Pancreas (tissue), 10 donors: ENCODE measurements at regions not wholly inside any gene's neighbourhood (a gene's known extent, or its start where the extent isn't known, plus 50 kb on each side); places are given as distances from the start of the nearest gene placed in this dataset.
"Not testable (repeated sequence)": the region's sequence is repeated elsewhere in the genome, so short reads cannot be mapped to it uniquely, and the experiment has no call there.

Experiments used
- ATAC-seq, 4 donors: fragments of 200-7000 bp; cut with Tn5 transposase; one replicate each; pipeline versions ENCODE4 v1.8.0 to v1.9.1; 2020; ENCODE audit warnings: mild to moderate bottlenecking in 4 of 4, moderate library complexity in 4 of 4
- DNase-seq, 6 donors: peaks; one replicate each; pipeline ENCODE4 v3.0.0-alpha.2; 2020
- FAIRE-seq: peaks from 2 replicates; lab custom pipeline; 2012; peaks lifted over from hg19 to GRCh38; lab: Jason Lieb, UNC
- H3K27ac ChIP-seq, 4 donors: fragments of 200-600 bp; sonication (generic); 1 replicate in 3 of 4; 2 replicates in 1 of 4; pipeline versions ENCODE4 v1.5.0 to v1.8.0; 2020
- H3K27me3 ChIP-seq, 4 donors: fragments of 200-600 bp; one replicate each; pipeline ENCODE4 v1.8.0; 2021
- H3K36me3 ChIP-seq, 3 donors: fragments of 200-600 bp; sonication (generic) in 1 of 3; one replicate each; pipeline versions ENCODE4 v1.5.0 to v1.8.0; 2020 to 2021
- H3K4me1 ChIP-seq, 3 donors: fragments of 200-600 bp; one replicate each; pipeline ENCODE4 v1.8.0; 2021
- H3K4me3 ChIP-seq, 4 donors: fragments of 200-600 bp; sonication (generic) in 2 of 4; one replicate each; pipeline versions ENCODE4 v1.5.0 to v1.8.0; 2020 to 2021
- H3K9me3 ChIP-seq, 4 donors: fragments of 200-600 bp; one replicate each; pipeline ENCODE4 v1.8.0; 2021
- WGBS, 2 donors: extraction: QIAGEN DNeasy Blood & Tissue Kit; methylation state at CpG; one replicate each; pipeline ENCODE4 v1.1.7; 2013; 5-methylcytosine and 5-hydroxymethylcytosine counted together
- intact Hi-C, 3 donors: fragments of 100-400 bp; cut with DNase I; formaldehyde crosslinking; loops; one replicate each; pipeline versions ENCODE4 v1.11.1 to v1.14.2; 2022
- TF ChIP-seq, protein P1 (sequence below), 4 donors: fragments of 200-600 bp; sonication (generic) in 3 of 4; IDR thresholded peaks; one replicate each; pipeline versions ENCODE4 v1.5.0 to v1.8.0; 2021; ENCODE audit warnings: antibody characterized with exemption in 4 of 4
- donor health status: healthy with polysubstance abuse.
- donor health status: DM: no; HTN: no; CAD: no; lungs with moderate emphysema.
- donor health status: DM: no; HTN: no; CAD: no.
- donor health status: control.
- donor health status: control.
- donor health status: Bipolar disorder and iron deficiency.
- donor health status: DM: yes; HTN: yes; CAD: no.
- donor health status: DM: no; HTN: no; CAD: no.
- donor health status: DM: no; HTN: no; CAD: no.
- donor health status: DM: yes; HTN: yes; CAD: no.

- Histone ChIP-seq H3K36me3 (no peaks in the 10 kb centered on the region), H3K4me3 (no peak overlapping the region), H3K27me3 (no peaks in the 10 kb centered on the region), H3K9me3 (no peaks in the 10 kb centered on the region), H3K4me1 (no peaks in the 10 kb centered on the region), H3K27ac (no peak overlapping the region)
- TF ChIP-seq, protein P1, sequence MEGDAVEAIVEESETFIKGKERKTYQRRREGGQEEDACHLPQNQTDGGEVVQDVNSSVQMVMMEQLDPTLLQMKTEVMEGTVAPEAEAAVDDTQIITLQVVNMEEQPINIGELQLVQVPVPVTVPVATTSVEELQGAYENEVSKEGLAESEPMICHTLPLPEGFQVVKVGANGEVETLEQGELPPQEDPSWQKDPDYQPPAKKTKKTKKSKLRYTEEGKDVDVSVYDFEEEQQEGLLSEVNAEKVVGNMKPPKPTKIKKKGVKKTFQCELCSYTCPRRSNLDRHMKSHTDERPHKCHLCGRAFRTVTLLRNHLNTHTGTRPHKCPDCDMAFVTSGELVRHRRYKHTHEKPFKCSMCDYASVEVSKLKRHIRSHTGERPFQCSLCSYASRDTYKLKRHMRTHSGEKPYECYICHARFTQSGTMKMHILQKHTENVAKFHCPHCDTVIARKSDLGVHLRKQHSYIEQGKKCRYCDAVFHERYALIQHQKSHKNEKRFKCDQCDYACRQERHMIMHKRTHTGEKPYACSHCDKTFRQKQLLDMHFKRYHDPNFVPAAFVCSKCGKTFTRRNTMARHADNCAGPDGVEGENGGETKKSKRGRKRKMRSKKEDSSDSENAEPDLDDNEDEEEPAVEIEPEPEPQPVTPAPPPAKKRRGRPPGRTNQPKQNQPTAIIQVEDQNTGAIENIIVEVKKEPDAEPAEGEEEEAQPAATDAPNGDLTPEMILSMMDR (IDR thresholded peaks at IDR 0.05), result no peak
- intact Hi-C loops, result no loop called here
- FAIRE-seq (no peak), DNase-seq (no peak), ATAC-seq (no peak)
- 51 to 54% methylated on average over 4 of the region's 4 CpGs for WGBS, 2 donors
These were observed 247.8 kb upstream of the POU3F4 start for GRCh38 chrX:83260288-83260687.

DNA sequence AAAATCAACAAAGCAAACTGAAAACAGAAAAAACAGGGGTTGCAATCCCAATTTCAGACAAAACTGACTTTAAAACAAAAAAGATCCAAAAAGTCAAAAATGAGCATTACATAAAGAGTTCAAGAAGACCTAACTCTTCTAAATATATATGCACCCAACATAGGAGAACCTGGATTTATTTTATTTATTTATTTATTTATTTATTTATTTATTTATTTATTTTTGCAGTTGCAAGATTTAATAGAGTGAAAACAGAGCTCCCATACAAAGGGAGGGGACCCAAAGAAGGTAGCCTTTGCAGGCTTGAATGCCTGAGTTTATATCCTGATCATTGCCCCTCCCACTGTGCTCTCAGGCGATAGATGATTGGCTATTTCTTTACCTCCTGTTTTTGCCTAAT, 245.9 kb upstream of the POU3F4 start:
- H3K36me3 ChIP-seq, H3K27ac ChIP-seq, ATAC-seq, H3K9me3 ChIP-seq, DNase-seq, H3K4me3 ChIP-seq, intact Hi-C loops, H3K27me3 ChIP-seq, H3K4me1 ChIP-seq: not testable (repeated sequence)
- 48 to 54% methylated on average over 1 of the region's 1 CpG for WGBS, 2 donors
- FAIRE-seq, result peak; percentile 26

GRCh38 chrX:83278988-83279387, 229.1 kb upstream of the POU3F4 start:
- no peaks in the 10 kb centered on the region for H3K9me3 ChIP-seq
- no peak overlapping the region for H3K4me3 ChIP-seq
- FAIRE-seq (no peak), DNase-seq (no peak), ATAC-seq (no peak)
- intact Hi-C loops, result no loop called here
- 60 to 66% methylated on average over 3 of the region's 3 CpGs for WGBS, 2 donors
- peaks cover 0 to 4% (median 0%) of the 10 kb centered on the region in 4 donors for H3K27me3 ChIP-seq
- H3K36me3 ChIP-seq, result no peaks in the 10 kb centered on the region
- TF ChIP-seq, protein P1 (IDR thresholded peaks at IDR 0.05), result no peak
- no peaks in the 10 kb centered on the region for H3K4me1 ChIP-seq
- no peak overlapping the region for H3K27ac ChIP-seq

DNA sequence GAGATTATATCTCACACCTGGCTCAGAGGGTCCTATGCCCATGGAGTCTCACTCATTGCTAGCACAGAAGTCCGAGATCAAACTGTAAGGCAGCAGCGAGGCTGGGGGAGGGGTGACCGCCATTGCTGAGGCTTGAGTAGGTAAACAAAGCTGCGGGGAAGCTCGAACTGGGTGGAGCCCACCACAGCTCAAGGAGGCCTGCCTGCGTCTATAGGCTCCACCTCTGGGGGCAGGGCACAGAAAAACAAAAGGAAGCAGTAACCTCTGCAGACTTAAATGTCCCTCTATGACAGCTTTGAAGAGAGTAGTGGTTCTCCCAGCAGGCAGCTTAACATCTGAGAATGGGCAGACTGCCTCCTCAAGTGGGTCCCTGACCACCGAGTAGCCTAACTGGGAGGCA, 221.5 kb upstream of the POU3F4 start:
- FAIRE-seq, DNase-seq, H3K4me3 ChIP-seq, H3K27ac ChIP-seq, intact Hi-C loops, H3K4me1 ChIP-seq, H3K9me3 ChIP-seq, H3K27me3 ChIP-seq, H3K36me3 ChIP-seq, ATAC-seq: not testable (repeated sequence)
- WGBS, 2 donors, result 52 to 62% methylated on average over 7 of the region's 7 CpGs

DNA sequence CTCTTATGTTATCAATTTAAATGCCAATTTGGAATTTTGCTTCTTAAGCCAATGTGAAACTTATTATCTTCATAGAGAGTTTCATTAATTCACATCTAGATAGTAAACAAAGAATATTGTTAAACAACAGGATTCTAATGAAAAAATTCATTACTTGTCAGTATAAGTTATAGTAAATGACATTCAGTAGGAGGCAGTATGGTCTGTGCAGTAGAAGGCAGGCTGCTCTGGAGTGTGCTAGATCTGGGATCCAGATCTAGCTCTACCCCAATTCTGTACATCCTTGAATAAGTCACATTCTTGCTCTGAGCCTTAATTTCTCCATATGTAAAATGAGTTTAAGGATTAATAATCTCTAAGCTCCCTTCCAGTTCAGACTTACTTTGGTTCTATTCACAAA, 202.7 kb upstream of the POU3F4 start:
- Histone ChIP-seq H3K27ac (no peak overlapping the region), H3K9me3 (no peaks in the 10 kb centered on the region), H3K4me1 (no peaks in the 10 kb centered on the region), H3K36me3 (no peaks in the 10 kb centered on the region), H3K4me3 (no peak overlapping the region), H3K27me3 (no peaks in the 10 kb centered on the region)
- TF ChIP-seq, protein P1 (IDR thresholded peaks at IDR 0.05), result no peak
- DNase-seq (no peak), FAIRE-seq (no peak), ATAC-seq (no peak)
- intact Hi-C loops, result no loop called here

DNA sequence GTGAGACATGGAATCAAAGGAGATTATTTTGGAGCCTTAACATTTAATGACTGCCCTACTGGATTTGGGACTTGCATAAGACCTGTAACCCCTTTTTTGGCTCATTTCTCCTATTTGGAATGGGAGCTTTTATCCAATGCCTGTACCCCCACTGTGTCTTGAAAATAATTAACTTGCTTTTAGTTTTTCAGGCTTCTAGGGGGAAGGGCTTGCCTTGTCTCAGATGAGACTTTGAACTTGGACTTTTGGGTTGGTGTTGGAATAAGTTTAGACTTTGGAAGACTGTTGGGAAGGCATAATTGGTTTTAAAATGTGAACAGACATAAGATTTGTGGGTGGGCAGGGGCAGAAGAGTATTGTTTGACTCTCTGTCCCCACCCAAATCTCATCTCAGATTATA, 189.1 kb upstream of the POU3F4 start:
- Histone ChIP-seq H3K27ac (no peak overlapping the region), H3K27me3 (peaks cover 0 to 3% (median 0%) of the 10 kb centered on the region in 4 donors), H3K4me3 (no peak overlapping the region), H3K4me1 (no peaks in the 10 kb centered on the region), H3K36me3 (no peaks in the 10 kb centered on the region), H3K9me3 (no peaks in the 10 kb centered on the region)
- FAIRE-seq (no peak), ATAC-seq (no peak), DNase-seq (no peak)
- TF ChIP-seq, protein P1 (IDR thresholded peaks at IDR 0.05), result no peak
- intact Hi-C loops, result no loop called here
